Thymus (tissue), 11 donors: ENCODE measurements at regions not wholly inside any gene's neighbourhood (a gene's known extent, or its start where the extent isn't known, plus 50 kb on each side); places are given as distances from the start of the nearest gene placed in this dataset.

Experiments used
- DNase-seq, 9 donors: peaks; one replicate each; pipeline ENCODE4 v3.0.0-alpha.2; 2013; ENCODE audit warnings: low spot score in 9 of 9, low read depth in 6 of 9, missing footprints in 1 of 9
- H3K27ac ChIP-seq, 2 donors: one replicate each; pipeline ENCODE4 v1.5.1; 2013; ENCODE audit warnings: control low read depth in 1 of 2, low read depth in 1 of 2, low read length in 1 of 2, mild to moderate bottlenecking in 1 of 2, moderate library complexity in 1 of 2
- H3K27me3 ChIP-seq, 2 donors: one replicate each; pipeline ENCODE4 v1.5.1; 2013; ENCODE audit warnings: low read length in 1 of 2; ENCODE audit not compliant: control insufficient read depth in 2 of 2, insufficient read depth in 1 of 2
- H3K36me3 ChIP-seq, 2 donors: one replicate each; pipeline ENCODE4 v1.5.1; 2013; ENCODE audit warnings: low read length in 1 of 2, mild to moderate bottlenecking in 1 of 2, moderate library complexity in 1 of 2; ENCODE audit not compliant: control insufficient read depth in 2 of 2, insufficient read depth in 2 of 2
- H3K4me1 ChIP-seq, 2 donors: one replicate each; pipeline ENCODE4 v1.5.1; 2013; ENCODE audit warnings: low read length in 2 of 2; ENCODE audit not compliant: control insufficient read depth in 2 of 2, insufficient read depth in 2 of 2
- H3K4me3 ChIP-seq, 2 donors: one replicate each; pipeline ENCODE4 v1.5.1; 2013; ENCODE audit warnings: low read length in 2 of 2, control low read depth in 1 of 2, mild to moderate bottlenecking in 1 of 2
- H3K9me3 ChIP-seq, 2 donors: one replicate each; pipeline ENCODE4 v1.5.1; 2013; ENCODE audit warnings: low read length in 1 of 2, mild to moderate bottlenecking in 1 of 2; ENCODE audit not compliant: control insufficient read depth in 2 of 2, insufficient read depth in 1 of 2
- whole genome bisulfite sequencing: extraction: QIAGEN DNeasy Blood & Tissue Kit; methylation state at CpG from one replicate; pipeline ENCODE4 v1.1.7; 2013; 5-methylcytosine and 5-hydroxymethylcytosine counted together
- donor health status: healthy.

DNA sequence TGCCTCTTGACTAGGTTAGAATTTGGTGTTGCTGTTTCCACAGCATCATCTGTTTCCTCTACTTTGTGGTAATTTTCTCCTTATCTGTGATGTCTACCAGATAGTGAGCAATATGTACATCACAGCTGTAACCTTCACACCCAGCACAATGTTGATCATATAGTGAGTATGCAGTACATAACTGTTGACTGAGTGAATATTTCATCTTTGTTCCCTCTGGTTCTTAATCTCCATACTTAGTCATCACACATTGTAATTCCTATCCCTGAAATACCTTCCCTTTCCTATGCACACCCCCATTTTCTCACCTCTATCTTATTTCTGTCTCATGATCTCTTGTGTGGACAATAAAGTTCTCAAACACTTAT lies 115.9 kb downstream of the KIF4B start:
- H3K4me3 ChIP-seq = no peak overlapping the region
- H3K27ac ChIP-seq = no peak overlapping the region
- DNase-seq = no peak
- H3K9me3 ChIP-seq = peaks cover 0 to 1% of the 10 kb centered on the region in 2 donors
- no peaks in the 10 kb centered on the region for H3K36me3 ChIP-seq
- no peaks in the 10 kb centered on the region for H3K27me3 ChIP-seq
- no peaks in the 10 kb centered on the region for H3K4me1 ChIP-seq

DNA sequence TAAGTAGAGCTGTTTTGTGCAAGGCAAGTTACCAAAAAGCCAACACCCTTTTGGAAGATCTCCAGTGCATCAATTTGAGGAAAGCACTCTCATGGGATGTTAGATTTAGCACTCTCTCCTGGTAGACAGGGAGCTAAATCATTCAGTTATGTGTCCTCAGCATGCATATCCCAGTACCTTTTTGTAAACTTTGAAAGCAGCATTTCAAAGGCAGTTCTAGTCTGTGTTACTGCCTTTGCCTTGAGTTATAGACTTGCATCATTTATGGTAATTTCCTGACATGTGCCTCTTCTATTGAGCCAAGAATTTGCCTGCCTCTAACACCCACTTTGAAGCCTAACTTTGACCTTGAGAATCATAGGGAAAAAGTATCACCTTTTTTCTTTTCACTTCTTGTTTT lies 120.6 kb downstream of the KIF4B start:
- Histone ChIP-seq H3K27me3 (no peaks in the 10 kb centered on the region), H3K4me3 (no peak overlapping the region), H3K27ac (no peak overlapping the region), H3K9me3 (peaks cover 0 to 1% of the 10 kb centered on the region in 2 donors), H3K36me3 (no peaks in the 10 kb centered on the region), H3K4me1 (no peaks in the 10 kb centered on the region)
- DNase-seq = no peak

GRCh38 chr5:155136216-155136850 lies 122.8 kb downstream of the KIF4B start:
- Histone ChIP-seq H3K36me3 (no peaks in the 10 kb centered on the region), H3K27me3 (no peaks in the 10 kb centered on the region), H3K27ac (no peak overlapping the region), H3K4me3 (no peak overlapping the region), H3K9me3 (peaks cover 0 to under 1% of the 10 kb centered on the region in 2 donors), H3K4me1 (no peaks in the 10 kb centered on the region)
- DNase-seq = no peak
- 44% methylated on average over 6 of the region's 6 CpGs for WGBS

DNA sequence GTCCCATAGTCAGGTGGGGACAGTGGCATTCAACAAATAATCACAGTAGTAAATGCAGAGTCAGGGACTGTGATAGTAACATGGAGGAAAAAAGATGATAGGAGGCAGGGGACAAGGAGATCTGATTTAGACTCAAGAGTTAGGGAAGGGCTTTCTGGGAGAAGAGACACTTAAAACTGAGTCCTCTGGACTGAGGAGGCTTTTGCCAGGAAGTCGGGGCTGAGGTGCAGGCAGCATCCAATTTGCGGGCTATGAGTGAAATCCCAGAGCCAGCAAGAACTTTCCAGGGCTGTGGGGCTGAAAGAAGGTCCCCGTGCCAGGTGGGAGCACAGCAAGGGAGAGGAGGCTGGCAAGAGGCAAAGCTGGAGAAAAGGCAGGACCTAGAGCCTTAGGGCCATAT lies 124.1 kb downstream of the KIF4B start:
- H3K27me3 ChIP-seq = no peaks in the 10 kb centered on the region
- 83% methylated on average over 3 of the region's 3 CpGs for WGBS
- H3K4me1 ChIP-seq = no peaks in the 10 kb centered on the region
- no peak overlapping the region for H3K4me3 ChIP-seq
- no peak for DNase-seq
- H3K36me3 ChIP-seq = no peaks in the 10 kb centered on the region
- H3K27ac ChIP-seq = no peak overlapping the region
- no peaks in the 10 kb centered on the region for H3K9me3 ChIP-seq

- no peak for DNase-seq
- no peaks in the 10 kb centered on the region for H3K36me3 ChIP-seq
- 93% methylated on average over 5 of the region's 5 CpGs for WGBS
- H3K27ac ChIP-seq = no peak overlapping the region
- no peaks in the 10 kb centered on the region for H3K27me3 ChIP-seq
- H3K4me3 ChIP-seq = no peak overlapping the region
- H3K4me1 ChIP-seq = no peaks in the 10 kb centered on the region
- no peaks in the 10 kb centered on the region for H3K9me3 ChIP-seq
Observed at GRCh38 chr5:155140646-155141045, 127.1 kb downstream of the KIF4B start.

- Histone ChIP-seq H3K4me3 (no peak overlapping the region), H3K36me3 (no peaks in the 10 kb centered on the region), H3K9me3 (no peaks in the 10 kb centered on the region), H3K27me3 (no peaks in the 10 kb centered on the region), H3K4me1 (no peaks in the 10 kb centered on the region), H3K27ac (no peak overlapping the region)
- no peak for DNase-seq
Observed at GRCh38 chr5:155144956-155145355, 131.4 kb downstream of the KIF4B start.

DNA sequence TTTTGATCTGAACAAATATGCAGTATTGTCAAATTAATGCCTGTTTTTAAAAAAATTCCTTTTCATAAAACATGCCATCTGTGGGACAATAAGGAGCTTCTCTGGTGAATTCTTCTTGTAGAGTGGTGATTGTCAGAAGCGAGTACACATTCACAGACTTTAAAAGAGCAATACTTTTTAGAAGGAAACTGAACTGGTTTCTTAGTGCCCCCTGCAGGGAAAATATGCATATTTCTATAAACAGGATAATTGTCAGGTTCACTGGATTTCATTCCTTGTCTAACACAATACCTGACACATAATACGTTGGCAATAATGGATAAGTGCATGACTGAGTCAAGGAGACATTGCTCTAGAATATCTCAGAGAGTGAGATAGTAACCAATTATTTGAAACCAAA lies 133.7 kb downstream of the KIF4B start:
- no peak for DNase-seq
- no peaks in the 10 kb centered on the region for H3K9me3 ChIP-seq
- H3K27me3 ChIP-seq = no peaks in the 10 kb centered on the region
- H3K4me3 ChIP-seq = no peak overlapping the region
- WGBS = 58% methylated on average over 2 of the region's 2 CpGs
- no peaks in the 10 kb centered on the region for H3K36me3 ChIP-seq
- H3K27ac ChIP-seq = no peak overlapping the region
- H3K4me1 ChIP-seq = no peaks in the 10 kb centered on the region

DNA sequence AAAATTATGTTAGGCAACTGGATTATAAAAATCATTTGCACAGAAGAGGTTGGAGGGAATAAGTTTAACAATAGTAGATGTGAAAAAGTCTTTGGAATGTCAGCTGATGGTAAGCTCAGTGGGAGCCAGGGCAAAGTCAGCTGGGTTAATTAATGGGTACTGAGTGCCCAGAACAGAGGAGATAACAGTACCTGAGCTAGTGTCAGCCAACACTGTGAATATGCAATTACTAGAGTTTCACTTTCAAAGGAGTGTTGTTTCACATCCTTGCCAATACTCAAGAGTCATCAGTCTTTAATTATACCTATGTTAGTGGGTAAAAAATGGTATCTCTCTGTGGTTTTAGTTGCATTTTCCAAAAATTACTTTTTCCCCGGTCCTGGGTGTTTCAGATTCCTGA lies 135.1 kb downstream of the KIF4B start:
- Histone ChIP-seq H3K36me3 (no peaks in the 10 kb centered on the region), H3K4me1 (no peaks in the 10 kb centered on the region), H3K9me3 (no peaks in the 10 kb centered on the region), H3K27me3 (no peaks in the 10 kb centered on the region), H3K4me3 (no peak overlapping the region), H3K27ac (no peak overlapping the region)
- 85% methylated on average over 1 of the region's 1 CpG for WGBS
- no peak for DNase-seq

DNA sequence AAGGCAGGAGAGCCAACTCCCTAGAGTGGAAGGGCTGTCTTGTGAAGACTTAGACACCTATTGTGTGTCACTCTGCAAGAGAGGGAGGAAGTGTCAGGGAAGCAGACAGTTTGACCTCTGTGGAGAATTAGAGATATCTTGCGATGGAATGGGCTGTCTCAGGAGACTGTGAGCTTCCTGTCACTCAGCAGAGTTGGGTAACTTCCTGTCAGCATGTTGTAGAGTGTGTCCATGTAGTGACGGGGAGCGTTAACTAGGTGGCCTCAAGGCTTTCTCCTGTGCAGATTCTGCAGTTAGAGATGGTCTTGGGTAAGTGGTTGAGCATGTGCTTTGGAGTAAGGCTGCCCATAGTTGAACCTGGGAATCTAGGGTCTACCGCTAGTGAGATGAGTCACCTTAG lies 136.5 kb downstream of the KIF4B start:
- DNase-seq = no peak
- Histone ChIP-seq H3K27me3 (no peaks in the 10 kb centered on the region), H3K4me3 (no peak overlapping the region), H3K36me3 (no peaks in the 10 kb centered on the region), H3K9me3 (no peaks in the 10 kb centered on the region), H3K4me1 (no peaks in the 10 kb centered on the region), H3K27ac (no peak overlapping the region)
- WGBS = 40% methylated on average over 4 of the region's 4 CpGs

DNA sequence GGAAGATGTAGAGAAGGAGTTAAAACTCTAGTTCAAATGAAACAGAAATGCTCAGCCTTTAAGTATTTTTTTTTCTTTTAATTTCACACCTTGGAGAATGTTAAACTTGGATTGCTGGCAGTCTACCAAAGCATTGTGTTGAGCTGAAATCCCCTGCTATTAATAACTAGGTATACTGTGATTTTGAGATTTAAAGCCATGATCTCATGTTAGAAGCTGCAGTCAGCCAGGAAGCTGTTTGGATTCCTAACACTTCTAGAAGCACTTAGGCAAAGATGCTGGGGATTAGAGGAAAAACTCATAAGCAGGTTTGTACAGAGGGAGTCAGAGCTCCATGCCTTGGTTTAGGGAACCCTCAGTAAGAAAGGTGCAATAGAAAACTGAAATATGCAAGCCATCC lies 141.4 kb downstream of the KIF4B start:
- Histone ChIP-seq H3K4me1 (peaks cover 0 to 3% of the 10 kb centered on the region in 2 donors), H3K36me3 (no peaks in the 10 kb centered on the region), H3K27ac (no peak overlapping the region), H3K4me3 (no peak overlapping the region), H3K27me3 (no peaks in the 10 kb centered on the region), H3K9me3 (no peaks in the 10 kb centered on the region)
- DNase-seq = peak in 1 of 9 donors; percentile 7
